OCI-LY7 (cell line): ENCODE measurements at regions not wholly inside any gene's neighbourhood (a gene's known extent, or its start where the extent isn't known, plus 50 kb on each side); places are given as distances from the start of the nearest gene placed in this dataset.

Experiments used
- EZH2phosphoT487 ChIP-seq: fragments of 200-600 bp; sonication (generic); IDR thresholded peaks from 2 replicates; pipeline ENCODE4 v1.6.1; 2018; ENCODE audit warnings: low read depth, borderline replicate concordance, mild to moderate bottlenecking, mixed run types, antibody characterized with exemption, low read length, moderate library complexity, mixed read lengths
- TF ChIP-seq, protein P1 (sequence below): fragments of 200-600 bp; sonication (generic); conservative IDR thresholded peaks from 2 replicates; pipeline ENCODE4 v1.5.1; 2014; ENCODE audit warnings: mild to moderate bottlenecking, antibody characterized with exemption, low read length, moderate library complexity, mixed read lengths

DNA sequence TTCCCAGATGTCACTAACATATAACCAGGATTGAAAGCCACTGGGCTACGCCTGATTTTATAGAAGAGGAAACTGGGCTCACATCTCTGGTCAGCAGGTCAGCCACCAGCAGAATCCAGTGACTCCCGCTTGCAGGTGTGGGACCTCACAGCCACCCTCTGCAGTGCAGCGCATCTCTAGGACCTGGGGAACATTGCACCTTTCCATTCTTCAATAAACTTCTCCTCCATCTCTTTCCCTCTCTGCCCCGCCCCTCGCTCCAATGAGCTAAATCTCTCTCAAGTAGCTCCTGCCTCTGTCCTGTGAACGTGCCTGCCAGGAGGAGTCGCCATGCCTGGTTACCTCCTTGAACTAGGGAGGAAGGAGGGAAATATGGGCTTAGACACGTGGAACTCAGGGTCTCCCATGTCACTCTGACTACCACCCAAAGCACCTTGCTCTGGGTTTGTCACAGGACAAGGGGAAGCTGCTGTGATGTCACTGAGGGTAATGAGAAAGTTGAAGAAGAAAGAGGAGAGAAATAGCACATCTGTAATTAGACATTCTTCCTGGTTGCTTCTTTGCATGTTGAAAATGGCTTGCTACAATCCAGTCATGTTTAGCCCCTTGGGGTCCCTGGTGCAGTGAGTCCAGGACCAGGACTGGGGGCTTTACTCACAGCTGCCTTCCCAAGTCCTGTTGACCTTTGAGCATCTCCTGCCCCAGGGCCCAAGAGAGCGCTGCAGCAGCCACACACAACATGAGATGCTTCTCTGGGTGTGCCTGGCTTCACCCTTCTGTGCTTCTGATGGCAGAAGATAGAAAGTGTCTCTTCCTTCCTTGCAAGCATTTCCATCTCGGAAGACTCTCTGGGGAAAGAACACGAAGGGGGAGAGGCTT lies 469.4 kb downstream of the PREX1 start:
- TF ChIP-seq, protein P1, sequence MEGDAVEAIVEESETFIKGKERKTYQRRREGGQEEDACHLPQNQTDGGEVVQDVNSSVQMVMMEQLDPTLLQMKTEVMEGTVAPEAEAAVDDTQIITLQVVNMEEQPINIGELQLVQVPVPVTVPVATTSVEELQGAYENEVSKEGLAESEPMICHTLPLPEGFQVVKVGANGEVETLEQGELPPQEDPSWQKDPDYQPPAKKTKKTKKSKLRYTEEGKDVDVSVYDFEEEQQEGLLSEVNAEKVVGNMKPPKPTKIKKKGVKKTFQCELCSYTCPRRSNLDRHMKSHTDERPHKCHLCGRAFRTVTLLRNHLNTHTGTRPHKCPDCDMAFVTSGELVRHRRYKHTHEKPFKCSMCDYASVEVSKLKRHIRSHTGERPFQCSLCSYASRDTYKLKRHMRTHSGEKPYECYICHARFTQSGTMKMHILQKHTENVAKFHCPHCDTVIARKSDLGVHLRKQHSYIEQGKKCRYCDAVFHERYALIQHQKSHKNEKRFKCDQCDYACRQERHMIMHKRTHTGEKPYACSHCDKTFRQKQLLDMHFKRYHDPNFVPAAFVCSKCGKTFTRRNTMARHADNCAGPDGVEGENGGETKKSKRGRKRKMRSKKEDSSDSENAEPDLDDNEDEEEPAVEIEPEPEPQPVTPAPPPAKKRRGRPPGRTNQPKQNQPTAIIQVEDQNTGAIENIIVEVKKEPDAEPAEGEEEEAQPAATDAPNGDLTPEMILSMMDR: no peak
- TF ChIP-seq EZH2phosphoT487: no peak
